Endothelial cell (in vitro differentiated cells): ENCODE measurements at regions not wholly inside any gene's neighbourhood (a gene's known extent, or its start where the extent isn't known, plus 50 kb on each side); places are given as distances from the start of the nearest gene placed in this dataset.
"Not testable (repeated sequence)": the region's sequence is repeated elsewhere in the genome, so short reads cannot be mapped to it uniquely, and the experiment has no call there.

Experiments used
- DNase-seq: peaks from one replicate; pipeline ENCODE4 v3.0.0; 2021; ENCODE audit warnings: low spot score
- H3K27ac Mint-ChIP-seq: one replicate; pipeline ENCODE4 v1.8.0; 2021; ENCODE audit warnings: mixed read lengths, inconsistent platforms; ENCODE audit not compliant: unreplicated experiment
- H3K27me3 Mint-ChIP-seq: one replicate; pipeline ENCODE4 v1.8.0; 2021; ENCODE audit warnings: mild to moderate bottlenecking, moderate library complexity, mixed read lengths, inconsistent platforms; ENCODE audit not compliant: unreplicated experiment
- H3K36me3 Mint-ChIP-seq: one replicate; pipeline ENCODE4 v1.8.0; 2021; ENCODE audit warnings: mild to moderate bottlenecking, low read depth, mixed read lengths, inconsistent platforms; ENCODE audit not compliant: unreplicated experiment
- H3K4me1 Mint-ChIP-seq: one replicate; pipeline ENCODE4 v1.8.0; 2021; ENCODE audit warnings: mild to moderate bottlenecking, mixed read lengths, inconsistent platforms; ENCODE audit not compliant: unreplicated experiment
- H3K4me3 Mint-ChIP-seq: one replicate; pipeline ENCODE4 v1.8.0; 2021; ENCODE audit warnings: mild to moderate bottlenecking, mixed read lengths, inconsistent platforms; ENCODE audit not compliant: unreplicated experiment
- H3K9me3 Mint-ChIP-seq: one replicate; pipeline ENCODE4 v1.8.0; 2021; ENCODE audit warnings: mixed read lengths, inconsistent platforms; ENCODE audit not compliant: unreplicated experiment
- CTCF ChIP-seq: fragments of 200-600 bp; sonication (generic); IDR thresholded peaks from one replicate; pipeline ENCODE4 v1.5.0; 2021; ENCODE audit warnings: antibody characterized with exemption; ENCODE audit not compliant: unreplicated experiment

- Mint-ChIP-seq H3K27ac (no peak overlapping the region), H3K4me3 (no peak overlapping the region), H3K9me3 (no peaks in the 10 kb centered on the region), H3K36me3 (no peaks in the 10 kb centered on the region), H3K4me1 (no peaks in the 10 kb centered on the region), H3K27me3 (peaks cover 3% of the 10 kb centered on the region)
- no peak for DNase-seq
- TF ChIP-seq CTCF, result no peak
These were observed 416.5 kb downstream of the TMEM135 start for GRCh38 chr11:87454241-87454640.

GRCh38 chr11:87453531-87454089 is 415.9 kb downstream of the TMEM135 start:
- Mint-ChIP-seq H3K9me3 (no peaks in the 10 kb centered on the region), H3K27ac (no peak overlapping the region), H3K36me3 (no peaks in the 10 kb centered on the region), H3K4me3 (no peak overlapping the region), H3K4me1 (no peaks in the 10 kb centered on the region), H3K27me3 (peaks cover 3% of the 10 kb centered on the region)
- DNase-seq, result no peak
- TF ChIP-seq CTCF, result no peak

- H3K9me3 Mint-ChIP-seq, H3K4me1 Mint-ChIP-seq, H3K27me3 Mint-ChIP-seq, H3K27ac Mint-ChIP-seq, DNase-seq, H3K36me3 Mint-ChIP-seq, H3K4me3 Mint-ChIP-seq: not testable (repeated sequence)
These were observed 414.3 kb downstream of the TMEM135 start for GRCh38 chr11:87452025-87452424.

GRCh38 chr11:87451395-87451794 is 413.7 kb downstream of the TMEM135 start:
- Mint-ChIP-seq H3K27ac (no peak overlapping the region), H3K4me3 (no peak overlapping the region), H3K36me3 (no peaks in the 10 kb centered on the region), H3K27me3 (peaks cover 3% of the 10 kb centered on the region), H3K4me1 (no peaks in the 10 kb centered on the region), H3K9me3 (no peaks in the 10 kb centered on the region)
- DNase-seq, result no peak
- no peak for TF ChIP-seq CTCF

- TF ChIP-seq CTCF, result no peak
- Mint-ChIP-seq H3K27me3 (no peaks in the 10 kb centered on the region), H3K9me3 (no peaks in the 10 kb centered on the region), H3K36me3 (no peaks in the 10 kb centered on the region), H3K4me1 (no peaks in the 10 kb centered on the region), H3K27ac (no peak overlapping the region), H3K4me3 (no peak overlapping the region)
- no peak for DNase-seq
These were observed 409.9 kb downstream of the TMEM135 start for GRCh38 chr11:87447606-87448005.
